Activated naive CD8-positive, alpha-beta T cell (primary cell): ENCODE measurements at regions not wholly inside any gene's neighbourhood (a gene's known extent, or its start where the extent isn't known, plus 50 kb on each side); places are given as distances from the start of the nearest gene placed in this dataset.

Experiments used
- H3K27ac Mint-ChIP-seq: one replicate; pipeline ENCODE4 v1.8.0; 2021; ENCODE audit warnings: mixed read lengths
- H3K27me3 Mint-ChIP-seq: one replicate; pipeline ENCODE4 v1.8.0; 2021; ENCODE audit warnings: mixed read lengths
- H3K36me3 Mint-ChIP-seq: one replicate; pipeline ENCODE4 v1.8.0; 2021; ENCODE audit warnings: mixed read lengths
- H3K4me1 Mint-ChIP-seq: one replicate; pipeline ENCODE4 v1.8.0; 2021; ENCODE audit warnings: low read depth, mixed read lengths
- H3K4me3 Mint-ChIP-seq: one replicate; pipeline ENCODE4 v1.8.0; 2021; ENCODE audit warnings: mild to moderate bottlenecking, mixed read lengths
- H3K9me3 Mint-ChIP-seq: one replicate; pipeline ENCODE4 v1.8.0; 2021; ENCODE audit warnings: low read depth, mixed read lengths

- Mint-ChIP-seq H3K27me3 (no peaks in the 10 kb centered on the region), H3K4me3 (no peak overlapping the region), H3K36me3 (no peaks in the 10 kb centered on the region), H3K27ac (no peak overlapping the region), H3K9me3 (no peaks in the 10 kb centered on the region), H3K4me1 (no peaks in the 10 kb centered on the region)
These were observed 244.6 kb upstream of the HNRNPA3 start for GRCh38 chr2:176967911-176968450.

GRCh38 chr2:176969642-176970359, 242.8 kb upstream of the HNRNPA3 start:
- no peaks in the 10 kb centered on the region for H3K9me3 Mint-ChIP-seq
- no peaks in the 10 kb centered on the region for H3K27me3 Mint-ChIP-seq
- H3K27ac Mint-ChIP-seq, result no peak overlapping the region
- H3K4me1 Mint-ChIP-seq, result no peaks in the 10 kb centered on the region
- no peak overlapping the region for H3K4me3 Mint-ChIP-seq
- no peaks in the 10 kb centered on the region for H3K36me3 Mint-ChIP-seq

- no peaks in the 10 kb centered on the region for H3K27me3 Mint-ChIP-seq
- H3K4me1 Mint-ChIP-seq, result no peaks in the 10 kb centered on the region
- H3K4me3 Mint-ChIP-seq, result no peak overlapping the region
- H3K9me3 Mint-ChIP-seq, result no peaks in the 10 kb centered on the region
- H3K27ac Mint-ChIP-seq, result no peak overlapping the region
- no peaks in the 10 kb centered on the region for H3K36me3 Mint-ChIP-seq
These were observed 235.6 kb upstream of the HNRNPA3 start for GRCh38 chr2:176976736-176977685.

DNA sequence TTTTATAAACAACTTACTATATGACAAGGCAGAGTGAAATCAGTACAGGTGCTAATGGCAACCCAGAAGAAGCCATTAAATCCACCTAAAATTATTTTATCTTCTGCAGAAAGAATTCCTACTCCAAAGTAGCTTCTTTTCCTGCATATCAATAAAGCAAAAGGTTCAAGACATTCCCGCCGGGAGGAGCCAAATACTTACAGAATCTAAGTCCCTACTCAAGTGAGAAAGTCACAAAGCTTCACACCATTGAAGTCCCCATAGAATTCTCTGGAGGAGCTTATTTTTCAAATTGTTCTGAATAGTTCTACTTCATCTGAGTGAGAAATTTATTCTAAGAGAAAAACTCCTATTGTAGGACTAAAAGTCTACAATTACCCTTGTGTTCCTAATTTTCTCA, 233.7 kb upstream of the HNRNPA3 start:
- Mint-ChIP-seq H3K27ac (no peak overlapping the region), H3K36me3 (no peaks in the 10 kb centered on the region), H3K4me3 (no peak overlapping the region), H3K9me3 (no peaks in the 10 kb centered on the region), H3K4me1 (no peaks in the 10 kb centered on the region), H3K27me3 (no peaks in the 10 kb centered on the region)

GRCh38 chr2:176979981-176980710, 232.4 kb upstream of the HNRNPA3 start:
- Mint-ChIP-seq H3K27ac (no peak overlapping the region), H3K4me1 (no peaks in the 10 kb centered on the region), H3K4me3 (no peak overlapping the region), H3K36me3 (no peaks in the 10 kb centered on the region), H3K27me3 (no peaks in the 10 kb centered on the region), H3K9me3 (no peaks in the 10 kb centered on the region)

DNA sequence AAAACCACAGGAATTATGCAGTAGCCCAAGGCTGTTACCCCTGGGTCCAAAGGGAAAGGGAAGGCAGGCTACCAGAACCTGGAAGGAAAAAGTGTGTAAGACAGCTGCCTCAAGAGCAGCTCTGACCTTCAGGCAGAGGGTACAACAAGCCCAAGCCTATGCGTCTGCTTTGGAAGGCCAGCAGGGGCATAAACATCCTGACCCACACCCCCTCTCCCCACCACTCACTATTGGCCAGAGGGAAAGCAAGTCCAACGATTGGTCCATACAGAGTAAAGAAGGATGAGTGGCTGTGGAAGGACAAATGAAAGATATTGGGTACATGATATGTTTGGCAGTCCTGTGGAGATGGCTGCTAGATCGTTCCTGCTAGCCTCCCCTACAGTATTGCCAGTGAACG, 227.6 kb upstream of the HNRNPA3 start:
- Mint-ChIP-seq H3K36me3 (no peaks in the 10 kb centered on the region), H3K27me3 (peaks cover 2% of the 10 kb centered on the region), H3K4me1 (no peaks in the 10 kb centered on the region), H3K4me3 (no peak overlapping the region), H3K9me3 (no peaks in the 10 kb centered on the region), H3K27ac (no peak overlapping the region)

GRCh38 chr2:176985871-176986270, 226.7 kb upstream of the HNRNPA3 start:
- no peak overlapping the region for H3K27ac Mint-ChIP-seq
- H3K9me3 Mint-ChIP-seq, result no peaks in the 10 kb centered on the region
- no peaks in the 10 kb centered on the region for H3K36me3 Mint-ChIP-seq
- no peak overlapping the region for H3K4me3 Mint-ChIP-seq
- peaks cover 2% of the 10 kb centered on the region for H3K27me3 Mint-ChIP-seq
- no peaks in the 10 kb centered on the region for H3K4me1 Mint-ChIP-seq

DNA sequence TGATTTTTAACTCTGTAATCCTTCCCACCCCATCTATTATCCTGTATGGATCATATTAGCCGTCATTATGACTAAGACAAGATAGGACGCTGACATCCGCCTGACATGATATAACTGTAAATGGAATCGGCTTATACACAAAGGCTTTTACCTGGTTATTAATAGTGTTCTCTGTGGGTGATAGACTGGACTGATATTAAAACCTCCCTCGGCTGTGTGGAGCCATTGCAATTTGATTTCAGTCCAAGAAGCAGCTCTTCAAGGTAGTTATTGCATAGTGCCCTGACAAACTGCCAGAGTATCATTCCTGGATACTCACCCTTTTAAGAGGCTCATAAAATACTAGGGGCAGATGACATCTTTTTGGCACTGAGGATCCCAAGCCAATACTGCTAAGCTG, 226.1 kb upstream of the HNRNPA3 start:
- peaks cover 2% of the 10 kb centered on the region for H3K27me3 Mint-ChIP-seq
- H3K4me3 Mint-ChIP-seq, result no peak overlapping the region
- H3K27ac Mint-ChIP-seq, result no peak overlapping the region
- no peaks in the 10 kb centered on the region for H3K4me1 Mint-ChIP-seq
- H3K9me3 Mint-ChIP-seq, result no peaks in the 10 kb centered on the region
- peaks cover 3% of the 10 kb centered on the region for H3K36me3 Mint-ChIP-seq

GRCh38 chr2:176991411-176991810, 221.2 kb upstream of the HNRNPA3 start:
- Mint-ChIP-seq H3K27me3 (no peaks in the 10 kb centered on the region), H3K27ac (no peak overlapping the region), H3K4me1 (peaks cover 4% of the 10 kb centered on the region), H3K9me3 (no peaks in the 10 kb centered on the region), H3K4me3 (no peak overlapping the region), H3K36me3 (peaks cover 4% of the 10 kb centered on the region)

- peak overlapping the region; percentile 80 for H3K27ac Mint-ChIP-seq
- H3K9me3 Mint-ChIP-seq, result no peaks in the 10 kb centered on the region
- peaks cover 23% of the 10 kb centered on the region for H3K4me1 Mint-ChIP-seq
- peak overlapping the region; percentile 11 for H3K4me3 Mint-ChIP-seq
- no peaks in the 10 kb centered on the region for H3K27me3 Mint-ChIP-seq
- peaks cover 3% of the 10 kb centered on the region for H3K36me3 Mint-ChIP-seq
These were observed 215.4 kb upstream of the HNRNPA3 start for GRCh38 chr2:176997074-176997791.

DNA sequence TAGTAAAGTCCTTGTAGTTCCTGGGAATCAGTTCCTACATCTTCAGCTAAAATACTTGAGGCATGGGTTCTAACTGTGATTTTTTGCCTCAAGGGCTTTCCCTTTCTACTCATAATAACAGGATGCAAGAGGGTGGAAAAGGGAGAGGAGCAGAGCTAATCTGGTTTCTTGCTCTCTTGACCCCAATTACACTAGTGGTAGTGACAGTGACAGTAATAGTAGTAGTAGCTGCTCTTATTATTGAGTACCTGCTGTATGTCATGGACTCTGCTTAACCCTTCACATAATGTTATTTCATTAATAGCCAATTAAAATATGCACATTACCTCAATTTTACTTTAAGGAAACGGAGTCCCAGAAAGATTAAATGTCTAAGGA, 214.8 kb upstream of the HNRNPA3 start:
- Mint-ChIP-seq H3K36me3 (peaks cover 3% of the 10 kb centered on the region), H3K27ac (no peak overlapping the region), H3K4me1 (peaks cover 23% of the 10 kb centered on the region), H3K4me3 (no peak overlapping the region), H3K9me3 (no peaks in the 10 kb centered on the region), H3K27me3 (no peaks in the 10 kb centered on the region)

DNA sequence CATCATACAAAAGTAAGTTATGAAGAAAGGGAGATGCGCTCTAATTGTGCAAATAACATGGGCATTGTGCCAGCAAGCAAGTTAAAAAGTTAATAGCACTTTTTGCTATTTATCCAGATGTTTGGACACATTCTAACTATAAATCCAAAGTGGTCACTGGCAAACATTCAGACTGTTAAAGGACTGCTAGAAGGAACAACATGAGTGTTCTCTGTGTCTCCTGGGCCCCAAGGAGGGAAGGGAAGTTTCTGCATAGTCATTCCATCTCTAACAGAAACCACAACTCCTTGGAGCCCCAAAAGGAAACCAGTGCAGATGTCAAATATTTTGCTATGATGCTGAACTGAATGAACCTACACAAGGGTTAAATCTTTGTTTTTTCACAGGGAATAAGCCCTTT, 213.3 kb upstream of the HNRNPA3 start:
- Mint-ChIP-seq H3K4me1 (peaks cover 23% of the 10 kb centered on the region), H3K27ac (no peak overlapping the region), H3K4me3 (no peak overlapping the region), H3K9me3 (no peaks in the 10 kb centered on the region), H3K36me3 (peaks cover 3% of the 10 kb centered on the region), H3K27me3 (no peaks in the 10 kb centered on the region)

DNA sequence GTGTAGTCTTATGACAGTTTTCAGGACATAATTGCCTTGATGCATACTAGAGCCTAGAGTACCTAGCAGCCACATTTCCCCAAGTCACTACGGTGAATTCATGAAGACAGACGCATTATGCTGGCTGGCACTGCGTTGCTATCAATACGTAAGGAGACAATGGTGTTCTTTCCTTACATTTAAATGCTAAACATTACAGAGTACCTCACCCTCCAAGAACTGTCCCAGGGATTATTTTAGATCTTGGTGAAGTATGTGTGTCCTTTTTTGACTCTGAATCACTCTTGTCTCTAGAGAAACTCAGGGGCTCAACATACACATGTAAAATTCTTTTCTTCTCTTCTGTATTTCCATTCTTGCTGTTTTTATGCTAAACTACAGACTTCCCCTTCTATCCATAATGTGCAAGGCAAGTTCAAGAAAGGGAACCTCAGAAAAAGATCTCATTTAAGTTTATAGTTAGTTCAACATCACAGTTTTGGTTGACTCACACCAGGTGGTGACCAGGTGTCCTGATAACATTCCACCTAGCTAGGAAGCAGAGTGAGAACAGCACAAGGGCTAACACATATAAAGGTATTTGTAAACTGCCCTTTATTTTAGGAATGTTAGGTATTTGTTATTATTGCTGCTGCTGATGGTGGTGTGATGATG, 212.4 kb upstream of the HNRNPA3 start:
- H3K9me3 Mint-ChIP-seq, result no peaks in the 10 kb centered on the region
- H3K36me3 Mint-ChIP-seq, result peaks cover 3% of the 10 kb centered on the region
- H3K4me1 Mint-ChIP-seq, result peaks cover 23% of the 10 kb centered on the region
- H3K4me3 Mint-ChIP-seq, result no peak overlapping the region
- H3K27ac Mint-ChIP-seq, result no peak overlapping the region
- no peaks in the 10 kb centered on the region for H3K27me3 Mint-ChIP-seq

DNA sequence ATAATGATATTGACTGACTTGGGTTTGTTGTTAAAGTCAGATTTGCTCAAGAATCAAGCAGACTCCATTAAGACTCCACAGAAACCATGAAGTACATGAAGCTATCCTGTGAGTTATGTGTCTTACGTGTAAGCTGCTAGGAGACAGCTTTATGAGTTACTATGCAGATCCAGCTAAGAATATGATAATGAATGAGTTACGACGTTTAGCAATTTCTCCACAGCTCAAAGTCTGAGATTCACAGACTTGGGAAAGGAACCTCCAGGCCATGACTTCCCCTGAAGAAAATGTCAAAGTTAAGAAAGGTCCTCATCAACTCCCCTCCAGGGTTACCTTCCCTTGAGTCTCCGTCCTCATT, 211.9 kb upstream of the HNRNPA3 start:
- Mint-ChIP-seq H3K4me1 (peaks cover 23% of the 10 kb centered on the region), H3K27me3 (no peaks in the 10 kb centered on the region), H3K9me3 (no peaks in the 10 kb centered on the region), H3K36me3 (peaks cover 3% of the 10 kb centered on the region), H3K27ac (no peak overlapping the region), H3K4me3 (no peak overlapping the region)
